ENCODE measurements at regions not wholly inside any gene's neighbourhood (a gene's known extent, or its start where the extent isn't known, plus 50 kb on each side); places are given as distances from the start of the nearest gene placed in this dataset.

GRCh38 chr10:33065111-33065510, 107.1 kb upstream of the ITGB1 start:
- TF ChIP-seq CTCF (IDR thresholded peaks at IDR 0.05; ENCODE audit: insufficient read depth, low read length, poor library complexity, severe bottlenecking): no peak
- no peak for TF ChIP-seq EZH2phosphoT487 (conservative IDR thresholded peaks at IDR 0.05; ENCODE audit: low read length)

All from SU-DHL-6 (cell line).